HPDE6-E6E7 (cell line): ENCODE measurements at regions not wholly inside any gene's neighbourhood (a gene's known extent, or its start where the extent isn't known, plus 50 kb on each side); places are given as distances from the start of the nearest gene placed in this dataset.

Experiments
- DNase-seq: peaks from one replicate; pipeline ENCODE4 v3.0.0; 2011; ENCODE audit warnings: missing footprints; ENCODE audit errors: extremely low spot score

GRCh38 chr11:127238321-127238720 is 237.8 kb upstream of the KIRREL3 start:
- no peak for DNase-seq

- DNase-seq = no peak
These were observed 236.2 kb upstream of the KIRREL3 start for GRCh38 chr11:127236776-127237175.

- DNase-seq = no peak
These were observed 233.4 kb upstream of the KIRREL3 start for GRCh38 chr11:127233998-127234397.

GRCh38 chr11:127230392-127230791 is 229.8 kb upstream of the KIRREL3 start:
- no peak for DNase-seq

- no peak for DNase-seq
These were observed 226.4 kb upstream of the KIRREL3 start for GRCh38 chr11:127226949-127227348.

GRCh38 chr11:127226380-127226779 is 225.8 kb upstream of the KIRREL3 start:
- DNase-seq = no peak

- no peak for DNase-seq
These were observed 225.0 kb upstream of the KIRREL3 start for GRCh38 chr11:127225619-127226018.

- DNase-seq = no peak
These were observed 223.7 kb upstream of the KIRREL3 start for GRCh38 chr11:127224276-127224675.

- DNase-seq = no peak
These were observed 223.1 kb upstream of the KIRREL3 start for GRCh38 chr11:127223633-127224032.

- DNase-seq = no peak
These were observed 222.5 kb upstream of the KIRREL3 start for GRCh38 chr11:127223026-127223425.

GRCh38 chr11:127219704-127220103 is 219.1 kb upstream of the KIRREL3 start:
- no peak for DNase-seq

- no peak for DNase-seq
These were observed 217.7 kb upstream of the KIRREL3 start for GRCh38 chr11:127218275-127218608.

GRCh38 chr11:127217452-127218274 is 217.1 kb upstream of the KIRREL3 start:
- DNase-seq = no peak

GRCh38 chr11:127205688-127206217 is 205.2 kb upstream of the KIRREL3 start:
- no peak for DNase-seq

GRCh38 chr11:127203490-127203889 is 202.9 kb upstream of the KIRREL3 start:
- no peak for DNase-seq

- DNase-seq = no peak
These were observed 201.5 kb upstream of the KIRREL3 start for GRCh38 chr11:127202105-127202504.

GRCh38 chr11:127199306-127199801 is 198.8 kb upstream of the KIRREL3 start:
- no peak for DNase-seq

GRCh38 chr11:127195501-127196120 is 195.0 kb upstream of the KIRREL3 start:
- no peak for DNase-seq

- no peak for DNase-seq
These were observed 194.0 kb upstream of the KIRREL3 start for GRCh38 chr11:127194521-127194920.

GRCh38 chr11:127193950-127194349 is 193.4 kb upstream of the KIRREL3 start:
- DNase-seq = no peak

GRCh38 chr11:127191689-127192088 is 191.1 kb upstream of the KIRREL3 start:
- DNase-seq = no peak

- no peak for DNase-seq
These were observed 190.7 kb upstream of the KIRREL3 start for GRCh38 chr11:127191261-127191660.

- DNase-seq = no peak
These were observed 182.1 kb upstream of the KIRREL3 start for GRCh38 chr11:127182586-127183203.
